GM23338 (cell line): ENCODE measurements at regions not wholly inside any gene's neighbourhood (a gene's known extent, or its start where the extent isn't known, plus 50 kb on each side); places are given as distances from the start of the nearest gene placed in this dataset.

Source experiments
- ATAC-seq: fragments of 200-7000 bp; cut with Tn5 transposase; 3 replicates; pipeline ENCODE4 v1.9.1; 2020
- DNase-seq: peaks from one replicate; pipeline ENCODE4 v3.0.0-alpha.2; 2015; ENCODE audit warnings: low spot score
- H2AFZ ChIP-seq: fragments of 200-600 bp; sonication (generic); 2 replicates; pipeline ENCODE4 v1.8.0; 2016; ENCODE audit warnings: antibody characterized with exemption, mild to moderate bottlenecking, moderate library complexity
- H3F3A ChIP-seq: fragments of 200-600 bp; sonication (generic); replicated peaks from 2 replicates; pipeline ENCODE4 v1.8.0; 2017; ENCODE audit warnings: antibody characterized with exemption, mixed run types, low read depth
- H3K27ac ChIP-seq: fragments of 200-600 bp; sonication (generic); 2 replicates; pipeline ENCODE4 v1.6.1; 2016; ENCODE audit warnings: low read depth
- H3K27me3 ChIP-seq: fragments of 200-600 bp; sonication (generic); 2 replicates; pipeline ENCODE4 v1.8.0; 2016; ENCODE audit warnings: mild to moderate bottlenecking, mixed run types, moderate library complexity; ENCODE audit not compliant: insufficient read depth
- H3K36me3 ChIP-seq: fragments of 200-600 bp; sonication (generic); 2 replicates; pipeline ENCODE4 v1.8.0; 2016; ENCODE audit warnings: mild to moderate bottlenecking; ENCODE audit not compliant: insufficient read depth
- H3K4me1 ChIP-seq: fragments of 200-600 bp; sonication (generic); 2 replicates; pipeline ENCODE4 v1.8.0; 2016; ENCODE audit warnings: mild to moderate bottlenecking, moderate library complexity; ENCODE audit not compliant: insufficient read depth
- H3K4me2 ChIP-seq: fragments of 200-600 bp; sonication (generic); 2 replicates; pipeline ENCODE4 v1.7.1; 2017; ENCODE audit warnings: mixed run types
- H3K4me3 ChIP-seq: fragments of 200-600 bp; sonication (generic); 2 replicates; pipeline ENCODE4 v1.6.1; 2016; ENCODE audit warnings: mixed run types
- H3K79me2 ChIP-seq: fragments of 200-600 bp; sonication (generic); replicated peaks from 2 replicates; pipeline ENCODE4 v1.8.0; 2017; ENCODE audit warnings: mild to moderate bottlenecking; ENCODE audit not compliant: insufficient read depth
- H3K9me2 ChIP-seq: fragments of 200-600 bp; sonication (generic); 2 replicates; pipeline ENCODE4 v1.8.0; 2017; ENCODE audit not compliant: insufficient read depth
- H4K20me1 ChIP-seq: fragments of 200-600 bp; sonication (generic); replicated peaks from 2 replicates; pipeline ENCODE4 v1.8.0; 2017; ENCODE audit warnings: mild to moderate bottlenecking; ENCODE audit not compliant: insufficient read depth
- H3K27ac Mint-ChIP-seq: 2 replicates; pipeline ENCODE4 v1.8.0; 2020; ENCODE audit warnings: inconsistent platforms, mild to moderate bottlenecking, moderate library complexity, mixed read lengths
- H3K27me3 Mint-ChIP-seq: 3 replicates; pipeline ENCODE4 v1.8.0; 2022; ENCODE audit warnings: low read depth, mild to moderate bottlenecking, moderate library complexity, mixed read lengths, inconsistent platforms; ENCODE audit not compliant: insufficient read depth, poor library complexity
- H3K36me3 Mint-ChIP-seq: 3 replicates; pipeline ENCODE4 v1.8.0; 2021; ENCODE audit warnings: low read depth, mild to moderate bottlenecking, inconsistent platforms, moderate library complexity, mixed read lengths
- H3K4me1 Mint-ChIP-seq: 3 replicates; pipeline ENCODE4 v1.8.0; 2020; ENCODE audit warnings: mild to moderate bottlenecking, inconsistent platforms, mixed read lengths
- H3K4me3 Mint-ChIP-seq: 3 replicates; pipeline ENCODE4 v1.8.0; 2021; ENCODE audit warnings: moderate library complexity, mild to moderate bottlenecking, inconsistent platforms, mixed read lengths
- H3K9me3 Mint-ChIP-seq: 3 replicates; pipeline ENCODE4 v1.8.0; 2020; ENCODE audit warnings: moderate library complexity, mild to moderate bottlenecking, inconsistent platforms, mixed read lengths
- ETS1 ChIP-seq: IDR thresholded peaks from 2 replicates; pipeline ENCODE4 v1.6.1; 2016; ENCODE audit warnings: antibody characterized with exemption
- EZH2 ChIP-seq: fragments of 200-600 bp; sonication (generic); IDR thresholded peaks from one replicate; pipeline ENCODE4 v1.8.0; 2017; ENCODE audit warnings: antibody characterized with exemption, mild to moderate bottlenecking, low read depth; ENCODE audit not compliant: unreplicated experiment
- EZH2phosphoT487 ChIP-seq: fragments of 200-600 bp; sonication (generic); IDR thresholded peaks from one replicate; pipeline ENCODE4 v1.8.1; 2018; ENCODE audit warnings: antibody characterized with exemption; ENCODE audit not compliant: unreplicated experiment
- NANOG ChIP-seq: IDR thresholded peaks from 2 replicates; pipeline ENCODE4 v1.6.1; 2016; ENCODE audit warnings: antibody characterized with exemption, borderline replicate concordance
- REST ChIP-seq: IDR thresholded peaks from one replicate; pipeline ENCODE4 v1.6.1; 2018; ENCODE audit warnings: antibody characterized with exemption; ENCODE audit not compliant: unreplicated experiment
- STAT1 ChIP-seq: IDR thresholded peaks from one replicate; pipeline ENCODE4 v1.6.1; 2016; ENCODE audit warnings: antibody characterized with exemption; ENCODE audit not compliant: unreplicated experiment
- ZNF331 ChIP-seq: fragments of 250-450 bp; sonication (Bioruptor Pico); IDR thresholded peaks from 2 replicates; pipeline ENCODE4 v1.5.0; 2020; ENCODE audit warnings: low read depth, mild to moderate bottlenecking, moderate library complexity
- TF ChIP-seq, protein P1 (sequence below): fragments of 250-450 bp; sonication (Bioruptor Pico); IDR thresholded peaks from 2 replicates; pipeline ENCODE4 v1.5.0; 2020; ENCODE audit warnings: mild to moderate bottlenecking, moderate library complexity

GRCh38 chr5:40150896-40151295 lies 528.8 kb upstream of the PTGER4 start:
- Histone ChIP-seq H2AFZ (peak overlapping the region; percentile 60; the same call in 1 of the 2 replicates), H3F3A (no peaks in the 10 kb centered on the region), H3K4me2 (no peak overlapping the region), H3K9me2 (peaks cover 6% of the 10 kb centered on the region), H3K36me3 (no peaks in the 10 kb centered on the region), H3K27ac (no peak overlapping the region), H3K27me3 (no peaks in the 10 kb centered on the region), H3K4me3 (no peak overlapping the region), H3K4me1 (no peaks in the 10 kb centered on the region), H4K20me1 (no peaks in the 10 kb centered on the region), H3K79me2 (no peaks in the 10 kb centered on the region)
- H3K36me3 Mint-ChIP-seq = no peaks in the 10 kb centered on the region
- no peaks in the 10 kb centered on the region for H3K9me3 Mint-ChIP-seq
- no peak overlapping the region for H3K4me3 Mint-ChIP-seq
- H3K4me1 Mint-ChIP-seq = peaks cover 2% of the 10 kb centered on the region; the same call in 1 of the 3 replicates
- DNase-seq = peak; percentile 4
- TF ChIP-seq STAT1 (no peak), ZNF331 (CRISPR knock-in tag) (no peak)
- peak; percentile 73 for ATAC-seq
- no peaks in the 10 kb centered on the region for H3K27me3 Mint-ChIP-seq
- no peak overlapping the region for H3K27ac Mint-ChIP-seq

GRCh38 chr5:40141896-40142295 lies 537.8 kb upstream of the PTGER4 start:
- H3K27ac Mint-ChIP-seq = peak overlapping the region; percentile 88
- H3K79me2 ChIP-seq = no peaks in the 10 kb centered on the region
- no peak overlapping the region for H2AFZ ChIP-seq
- ATAC-seq = peak; percentile 38; the same call in 2 of the 3 replicates
- TF ChIP-seq, protein P1, sequence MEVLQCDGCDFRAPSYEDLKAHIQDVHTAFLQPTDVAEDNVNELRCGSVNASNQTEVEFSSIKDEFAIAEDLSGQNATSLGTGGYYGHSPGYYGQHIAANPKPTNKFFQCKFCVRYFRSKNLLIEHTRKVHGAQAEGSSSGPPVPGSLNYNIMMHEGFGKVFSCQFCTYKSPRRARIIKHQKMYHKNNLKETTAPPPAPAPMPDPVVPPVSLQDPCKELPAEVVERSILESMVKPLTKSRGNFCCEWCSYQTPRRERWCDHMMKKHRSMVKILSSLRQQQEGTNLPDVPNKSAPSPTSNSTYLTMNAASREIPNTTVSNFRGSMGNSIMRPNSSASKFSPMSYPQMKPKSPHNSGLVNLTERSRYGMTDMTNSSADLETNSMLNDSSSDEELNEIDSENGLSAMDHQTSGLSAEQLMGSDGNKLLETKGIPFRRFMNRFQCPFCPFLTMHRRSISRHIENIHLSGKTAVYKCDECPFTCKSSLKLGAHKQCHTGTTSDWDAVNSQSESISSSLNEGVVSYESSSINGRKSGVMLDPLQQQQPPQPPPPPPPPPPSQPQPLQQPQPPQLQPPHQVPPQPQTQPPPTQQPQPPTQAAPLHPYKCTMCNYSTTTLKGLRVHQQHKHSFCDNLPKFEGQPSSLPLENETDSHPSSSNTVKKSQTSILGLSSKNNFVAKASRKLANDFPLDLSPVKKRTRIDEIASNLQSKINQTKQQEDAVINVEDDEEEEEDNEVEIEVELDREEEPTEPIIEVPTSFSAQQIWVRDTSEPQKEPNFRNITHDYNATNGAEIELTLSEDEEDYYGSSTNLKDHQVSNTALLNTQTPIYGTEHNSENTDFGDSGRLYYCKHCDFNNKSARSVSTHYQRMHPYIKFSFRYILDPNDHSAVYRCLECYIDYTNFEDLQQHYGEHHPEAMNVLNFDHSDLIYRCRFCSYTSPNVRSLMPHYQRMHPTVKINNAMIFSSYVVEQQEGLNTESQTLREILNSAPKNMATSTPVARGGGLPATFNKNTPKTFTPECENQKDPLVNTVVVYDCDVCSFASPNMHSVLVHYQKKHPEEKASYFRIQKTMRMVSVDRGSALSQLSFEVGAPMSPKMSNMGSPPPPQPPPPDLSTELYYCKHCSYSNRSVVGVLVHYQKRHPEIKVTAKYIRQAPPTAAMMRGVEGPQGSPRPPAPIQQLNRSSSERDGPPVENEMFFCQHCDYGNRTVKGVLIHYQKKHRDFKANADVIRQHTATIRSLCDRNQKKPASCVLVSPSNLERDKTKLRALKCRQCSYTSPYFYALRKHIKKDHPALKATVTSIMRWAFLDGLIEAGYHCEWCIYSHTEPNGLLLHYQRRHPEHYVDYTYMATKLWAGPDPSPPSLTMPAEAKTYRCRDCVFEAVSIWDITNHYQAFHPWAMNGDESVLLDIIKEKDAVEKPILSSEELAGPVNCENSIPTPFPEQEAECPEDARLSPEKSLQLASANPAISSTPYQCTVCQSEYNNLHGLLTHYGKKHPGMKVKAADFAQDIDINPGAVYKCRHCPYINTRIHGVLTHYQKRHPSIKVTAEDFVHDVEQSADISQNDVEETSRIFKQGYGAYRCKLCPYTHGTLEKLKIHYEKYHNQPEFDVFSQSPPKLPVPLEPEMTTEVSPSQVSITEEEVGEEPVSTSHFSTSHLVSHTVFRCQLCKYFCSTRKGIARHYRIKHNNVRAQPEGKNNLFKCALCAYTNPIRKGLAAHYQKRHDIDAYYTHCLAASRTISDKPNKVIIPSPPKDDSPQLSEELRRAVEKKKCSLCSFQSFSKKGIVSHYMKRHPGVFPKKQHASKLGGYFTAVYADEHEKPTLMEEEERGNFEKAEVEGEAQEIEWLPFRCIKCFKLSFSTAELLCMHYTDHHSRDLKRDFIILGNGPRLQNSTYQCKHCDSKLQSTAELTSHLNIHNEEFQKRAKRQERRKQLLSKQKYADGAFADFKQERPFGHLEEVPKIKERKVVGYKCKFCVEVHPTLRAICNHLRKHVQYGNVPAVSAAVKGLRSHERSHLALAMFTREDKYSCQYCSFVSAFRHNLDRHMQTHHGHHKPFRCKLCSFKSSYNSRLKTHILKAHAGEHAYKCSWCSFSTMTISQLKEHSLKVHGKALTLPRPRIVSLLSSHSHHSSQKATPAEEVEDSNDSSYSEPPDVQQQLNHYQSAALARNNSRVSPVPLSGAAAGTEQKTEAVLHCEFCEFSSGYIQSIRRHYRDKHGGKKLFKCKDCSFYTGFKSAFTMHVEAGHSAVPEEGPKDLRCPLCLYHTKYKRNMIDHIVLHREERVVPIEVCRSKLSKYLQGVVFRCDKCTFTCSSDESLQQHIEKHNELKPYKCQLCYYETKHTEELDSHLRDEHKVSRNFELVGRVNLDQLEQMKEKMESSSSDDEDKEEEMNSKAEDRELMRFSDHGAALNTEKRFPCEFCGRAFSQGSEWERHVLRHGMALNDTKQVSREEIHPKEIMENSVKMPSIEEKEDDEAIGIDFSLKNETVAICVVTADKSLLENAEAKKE = no peak
- TF ChIP-seq EZH2phosphoT487 = no peak
- TF ChIP-seq EZH2 = no peak
- no peak for TF ChIP-seq REST
- TF ChIP-seq ETS1 = no peak
- TF ChIP-seq NANOG = peak; percentile 31; the same call in 1 of the 2 replicates
- H3K27me3 ChIP-seq = no peaks in the 10 kb centered on the region
- no peaks in the 10 kb centered on the region for H4K20me1 ChIP-seq
- peak overlapping the region; percentile 11; the same call in 1 of the 2 replicates for H3K4me3 ChIP-seq
- H3K36me3 ChIP-seq = no peaks in the 10 kb centered on the region
- H3K27me3 Mint-ChIP-seq = no peaks in the 10 kb centered on the region
- H3K36me3 Mint-ChIP-seq = peaks cover 5% of the 10 kb centered on the region; the same call in 2 of the 3 replicates
- no peaks in the 10 kb centered on the region for H3F3A ChIP-seq
- H3K4me1 Mint-ChIP-seq = peaks cover 27% of the 10 kb centered on the region
- peaks cover 15% of the 10 kb centered on the region for H3K9me3 Mint-ChIP-seq
- H3K4me1 ChIP-seq = peaks cover 20% of the 10 kb centered on the region
- peak; percentile 49 for DNase-seq
- H3K27ac ChIP-seq = peak overlapping the region; percentile 45
- no peaks in the 10 kb centered on the region for H3K9me2 ChIP-seq
- H3K4me3 Mint-ChIP-seq = no peak overlapping the region
- peak overlapping the region; percentile 39 for H3K4me2 ChIP-seq
